Hepatocyte (in vitro differentiated cells): ENCODE measurements at regions not wholly inside any gene's neighbourhood (a gene's known extent, or its start where the extent isn't known, plus 50 kb on each side); places are given as distances from the start of the nearest gene placed in this dataset.

Source experiments
- CTCF ChIP-seq: fragments of 200-600 bp; sonication (generic); IDR thresholded peaks from 2 replicates; pipeline ENCODE4 v1.5.1; 2016; ENCODE audit warnings: antibody characterized with exemption, mild to moderate bottlenecking; ENCODE audit not compliant: poor library complexity
- EZH2 ChIP-seq: fragments of 200-600 bp; sonication (generic); IDR thresholded peaks from 2 replicates; pipeline ENCODE4 v1.6.1; 2016; ENCODE audit warnings: antibody characterized with exemption, mild to moderate bottlenecking, borderline replicate concordance
- EZH2phosphoT487 ChIP-seq: fragments of 200-600 bp; sonication (generic); IDR thresholded peaks from one replicate; pipeline ENCODE4 v1.6.1; 2018; ENCODE audit warnings: antibody characterized with exemption, mild to moderate bottlenecking, low read depth, moderate library complexity; ENCODE audit not compliant: unreplicated experiment, severe bottlenecking

GRCh38 chr10:78515038-78515872, 481.6 kb downstream of the RPS24 start:
- TF ChIP-seq CTCF (no peak), EZH2 (no peak), EZH2phosphoT487 (no peak)
